ENCODE measurements at regions not wholly inside any gene's neighbourhood (a gene's known extent, or its start where the extent isn't known, plus 50 kb on each side); places are given as distances from the start of the nearest gene placed in this dataset.
"Not testable (repeated sequence)": the region's sequence is repeated elsewhere in the genome, so short reads cannot be mapped to it uniquely, and the experiment has no call there.

GRCh38 chr12:131364903-131365820 lies 345.7 kb upstream of the SFSWAP start:
- no peaks in the 10 kb centered on the region for H3K36me3 Mint-ChIP-seq
- no peaks in the 10 kb centered on the region for H3K4me1 Mint-ChIP-seq
- no peak for DNase-seq (ENCODE audit: low spot score in 2 of 2)

GRCh38 chr12:131365821-131366260 lies 345.0 kb upstream of the SFSWAP start:
- H3K27me3 Mint-ChIP-seq = peaks cover 3% of the 10 kb centered on the region
- H3K4me3 Mint-ChIP-seq = no peak overlapping the region
- DNase-seq (ENCODE audit: low spot score in 2 of 2) (no peak), ATAC-seq (ENCODE audit: low read depth) (no peak)
- H3K9me3 Mint-ChIP-seq = peaks cover 3% of the 10 kb centered on the region
- H3K27ac Mint-ChIP-seq = no peak overlapping the region
- H3K4me1 Mint-ChIP-seq = no peaks in the 10 kb centered on the region
- H3K36me3 Mint-ChIP-seq = no peaks in the 10 kb centered on the region

More at GRCh38 chr12:131364903-131365820, 345.7 kb upstream of the SFSWAP start:
- ATAC-seq (ENCODE audit: low read depth) = no peak
- H3K27ac Mint-ChIP-seq = no peak overlapping the region
- peaks cover 3% of the 10 kb centered on the region for H3K27me3 Mint-ChIP-seq
- peaks cover 3% of the 10 kb centered on the region for H3K9me3 Mint-ChIP-seq
- H3K4me3 Mint-ChIP-seq = no peak overlapping the region

- peaks cover 3% of the 10 kb centered on the region for H3K27me3 Mint-ChIP-seq
- H3K4me3 Mint-ChIP-seq = no peak overlapping the region
- no peaks in the 10 kb centered on the region for H3K4me1 Mint-ChIP-seq
- ATAC-seq (ENCODE audit: low read depth) (no peak), DNase-seq (ENCODE audit: low spot score in 2 of 2) (no peak)
- H3K27ac Mint-ChIP-seq = no peak overlapping the region
- H3K9me3 Mint-ChIP-seq = peaks cover 3% of the 10 kb centered on the region
- no peaks in the 10 kb centered on the region for H3K36me3 Mint-ChIP-seq
Measured at GRCh38 chr12:131366261-131366871, 344.5 kb upstream of the SFSWAP start.

- not testable (repeated sequence) for H3K27me3 Mint-ChIP-seq; H3K4me1 Mint-ChIP-seq; H3K36me3 Mint-ChIP-seq; H3K9me3 Mint-ChIP-seq; DNase-seq (ENCODE audit: low spot score in 2 of 2); ATAC-seq (ENCODE audit: low read depth); H3K4me3 Mint-ChIP-seq; H3K27ac Mint-ChIP-seq
Measured at GRCh38 chr12:131367067-131367982, 343.6 kb upstream of the SFSWAP start.

- DNase-seq (ENCODE audit: low spot score in 2 of 2) = no peak
- ATAC-seq (ENCODE audit: low read depth) = no peak
- H3K9me3 Mint-ChIP-seq = peaks cover 7% of the 10 kb centered on the region
- H3K27ac Mint-ChIP-seq = no peak overlapping the region
- H3K27me3 Mint-ChIP-seq = peaks cover 1% of the 10 kb centered on the region
- H3K4me3 Mint-ChIP-seq = no peak overlapping the region
- H3K36me3 Mint-ChIP-seq = no peaks in the 10 kb centered on the region
- H3K4me1 Mint-ChIP-seq = no peaks in the 10 kb centered on the region
Measured at GRCh38 chr12:131367983-131368667, 342.8 kb upstream of the SFSWAP start.

GRCh38 chr12:131368668-131369071 lies 342.2 kb upstream of the SFSWAP start:
- peaks cover 7% of the 10 kb centered on the region for H3K9me3 Mint-ChIP-seq
- no peak for DNase-seq (ENCODE audit: low spot score in 2 of 2)
- no peak for ATAC-seq (ENCODE audit: low read depth)
- no peaks in the 10 kb centered on the region for H3K36me3 Mint-ChIP-seq
- H3K4me3 Mint-ChIP-seq = no peak overlapping the region
- no peaks in the 10 kb centered on the region for H3K4me1 Mint-ChIP-seq
- no peak overlapping the region for H3K27ac Mint-ChIP-seq
- H3K27me3 Mint-ChIP-seq = peaks cover 1% of the 10 kb centered on the region

- ATAC-seq (ENCODE audit: low read depth) (no peak), DNase-seq (ENCODE audit: low spot score in 2 of 2) (no peak)
- Mint-ChIP-seq H3K4me3 (no peak overlapping the region), H3K27me3 (no peaks in the 10 kb centered on the region), H3K27ac (no peak overlapping the region), H3K36me3 (no peaks in the 10 kb centered on the region), H3K4me1 (no peaks in the 10 kb centered on the region), H3K9me3 (peaks cover 7% of the 10 kb centered on the region)
Measured at GRCh38 chr12:131369094-131369845, 341.6 kb upstream of the SFSWAP start.

- Mint-ChIP-seq H3K27me3 (peaks cover 1% of the 10 kb centered on the region), H3K27ac (no peak overlapping the region), H3K4me3 (no peak overlapping the region), H3K36me3 (no peaks in the 10 kb centered on the region), H3K4me1 (no peaks in the 10 kb centered on the region), H3K9me3 (peaks cover 4% of the 10 kb centered on the region)
- DNase-seq (ENCODE audit: low spot score in 2 of 2) = no peak
- ATAC-seq (ENCODE audit: low read depth) = no peak
Measured at GRCh38 chr12:131370321-131370720, 340.6 kb upstream of the SFSWAP start.

- no peak overlapping the region for H3K27ac Mint-ChIP-seq
- H3K4me1 Mint-ChIP-seq = no peaks in the 10 kb centered on the region
- H3K27me3 Mint-ChIP-seq = peaks cover 1% of the 10 kb centered on the region
- H3K36me3 Mint-ChIP-seq = no peaks in the 10 kb centered on the region
- DNase-seq (ENCODE audit: low spot score in 2 of 2) (no peak), ATAC-seq (ENCODE audit: low read depth) (no peak)
- no peak overlapping the region for H3K4me3 Mint-ChIP-seq
- peaks cover 4% of the 10 kb centered on the region for H3K9me3 Mint-ChIP-seq
Measured at GRCh38 chr12:131370791-131371347, 340.0 kb upstream of the SFSWAP start.

- H3K27me3 Mint-ChIP-seq = peaks cover 1% of the 10 kb centered on the region
- ATAC-seq (ENCODE audit: low read depth) = no peak
- H3K27ac Mint-ChIP-seq = no peak overlapping the region
- H3K4me1 Mint-ChIP-seq = no peaks in the 10 kb centered on the region
- DNase-seq (ENCODE audit: low spot score in 2 of 2) = no peak
- H3K36me3 Mint-ChIP-seq = no peaks in the 10 kb centered on the region
- H3K9me3 Mint-ChIP-seq = peaks cover 4% of the 10 kb centered on the region
- no peak overlapping the region for H3K4me3 Mint-ChIP-seq
Measured at GRCh38 chr12:131371401-131372170, 339.3 kb upstream of the SFSWAP start.

- DNase-seq (ENCODE audit: low spot score in 2 of 2) (no peak), ATAC-seq (ENCODE audit: low read depth) (no peak)
- Mint-ChIP-seq H3K27me3 (peaks cover 1% of the 10 kb centered on the region), H3K9me3 (peaks cover 4% of the 10 kb centered on the region), H3K36me3 (no peaks in the 10 kb centered on the region), H3K4me1 (no peaks in the 10 kb centered on the region), H3K27ac (no peak overlapping the region), H3K4me3 (no peak overlapping the region)
Measured at GRCh38 chr12:131372171-131372475, 338.8 kb upstream of the SFSWAP start.

GRCh38 chr12:131372706-131373195 lies 338.1 kb upstream of the SFSWAP start:
- peaks cover 2% of the 10 kb centered on the region for H3K27me3 Mint-ChIP-seq
- no peak overlapping the region for H3K27ac Mint-ChIP-seq
- no peaks in the 10 kb centered on the region for H3K36me3 Mint-ChIP-seq
- H3K9me3 Mint-ChIP-seq = peaks cover 4% of the 10 kb centered on the region
- no peaks in the 10 kb centered on the region for H3K4me1 Mint-ChIP-seq
- no peak overlapping the region for H3K4me3 Mint-ChIP-seq
- no peak for ATAC-seq (ENCODE audit: low read depth)
- no peak for DNase-seq (ENCODE audit: low spot score in 2 of 2)
